HL-60 (cell line): ENCODE measurements at regions not wholly inside any gene's neighbourhood (a gene's known extent, or its start where the extent isn't known, plus 50 kb on each side); places are given as distances from the start of the nearest gene placed in this dataset.

ENCODE experiments used
- DNase-seq, 2 experiments: peaks; one replicate each; pipeline ENCODE4 v3.0.0-alpha.2; 2010 to 2020; ENCODE audit warnings: low read depth in 1 of 2, low spot score in 1 of 2
- H3K27ac ChIP-seq: fragments of 250-450 bp; sonication (Bioruptor Pico); replicated peaks from 2 replicates; pipeline ENCODE4 v1.5.1; 2020; ENCODE audit warnings: mild to moderate bottlenecking, moderate library complexity
- H3K27me3 ChIP-seq: fragments of 250-450 bp; sonication (Bioruptor Pico); 2 replicates; pipeline ENCODE4 v1.5.1; 2021; ENCODE audit warnings: mild to moderate bottlenecking, moderate library complexity; ENCODE audit not compliant: insufficient read depth, poor library complexity, severe bottlenecking
- H3K4me3 ChIP-seq: replicated peaks from 2 replicates; pipeline ENCODE4 v1.5.1; 2011; ENCODE audit warnings: mild to moderate bottlenecking, control low read depth, low read length; ENCODE audit not compliant: insufficient read depth
- GABPA ChIP-seq: IDR thresholded peaks from 2 replicates; pipeline ENCODE4 v1.6.1; 2012; ENCODE audit warnings: low read depth
- POLR2AphosphoS5 ChIP-seq: IDR thresholded peaks from 2 replicates; pipeline ENCODE4 v1.6.1; 2012; ENCODE audit warnings: low read depth
- SPI1 ChIP-seq: IDR thresholded peaks from 2 replicates; pipeline ENCODE4 v1.6.1; 2012; ENCODE audit warnings: low read depth, mild to moderate bottlenecking, borderline replicate concordance
- TF ChIP-seq, protein P1 (sequence below): IDR thresholded peaks from one replicate; pipeline ENCODE4 v1.5.1; 2011; ENCODE audit warnings: low read length, control low read depth, inconsistent platforms; ENCODE audit not compliant: insufficient read depth
- TF ChIP-seq, protein P2 (sequence below): IDR thresholded peaks from 2 replicates; pipeline ENCODE4 v1.6.1; 2012; ENCODE audit warnings: low read depth; ENCODE audit not compliant: insufficient replicate concordance

DNA sequence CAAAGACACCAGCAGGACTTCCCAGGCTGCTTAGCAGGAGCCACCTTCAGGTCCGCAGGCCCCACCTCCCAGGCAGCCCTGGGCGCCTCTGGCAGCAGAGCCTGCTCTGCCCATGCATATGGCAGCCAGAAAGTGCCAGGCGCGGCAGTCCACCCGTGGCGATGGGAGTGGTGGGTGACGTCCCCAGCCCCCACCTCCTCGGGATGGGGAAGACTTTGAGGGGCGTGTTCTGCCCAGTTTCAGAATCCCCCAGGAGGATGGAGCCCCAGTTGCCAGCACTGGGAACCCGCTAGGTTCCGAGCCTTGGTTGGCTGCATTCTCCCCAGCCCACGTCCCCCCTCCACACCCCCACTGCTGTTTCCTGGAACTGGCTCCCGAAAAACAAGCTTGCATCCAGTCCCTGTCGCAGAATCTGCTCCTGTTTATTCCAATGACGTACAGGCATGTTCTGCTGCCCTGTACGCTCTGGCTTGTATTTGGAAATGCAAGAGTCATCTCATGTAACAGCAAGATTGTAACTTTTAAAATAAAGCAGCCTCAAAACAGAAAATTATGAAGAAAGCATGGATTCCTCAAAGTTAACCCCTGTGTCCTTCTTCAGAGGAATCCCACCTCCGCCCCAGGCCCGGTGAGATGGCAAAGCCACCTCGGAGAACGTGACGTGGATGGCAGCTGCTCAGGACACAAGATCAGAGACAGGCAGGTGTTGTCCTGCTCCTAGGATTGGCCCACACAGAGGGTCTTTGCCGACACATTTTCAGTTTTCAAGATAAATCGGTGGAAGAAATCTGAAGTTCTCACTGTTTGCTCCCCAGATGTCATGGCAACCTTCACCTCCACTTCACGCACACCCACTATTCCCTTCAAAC, 87.8 kb upstream of the PPP2R2D start:
- DNase-seq = no peak
- H3K27ac ChIP-seq = no peak overlapping the region
- TF ChIP-seq POLR2AphosphoS5 = no peak
- TF ChIP-seq, protein P1, sequence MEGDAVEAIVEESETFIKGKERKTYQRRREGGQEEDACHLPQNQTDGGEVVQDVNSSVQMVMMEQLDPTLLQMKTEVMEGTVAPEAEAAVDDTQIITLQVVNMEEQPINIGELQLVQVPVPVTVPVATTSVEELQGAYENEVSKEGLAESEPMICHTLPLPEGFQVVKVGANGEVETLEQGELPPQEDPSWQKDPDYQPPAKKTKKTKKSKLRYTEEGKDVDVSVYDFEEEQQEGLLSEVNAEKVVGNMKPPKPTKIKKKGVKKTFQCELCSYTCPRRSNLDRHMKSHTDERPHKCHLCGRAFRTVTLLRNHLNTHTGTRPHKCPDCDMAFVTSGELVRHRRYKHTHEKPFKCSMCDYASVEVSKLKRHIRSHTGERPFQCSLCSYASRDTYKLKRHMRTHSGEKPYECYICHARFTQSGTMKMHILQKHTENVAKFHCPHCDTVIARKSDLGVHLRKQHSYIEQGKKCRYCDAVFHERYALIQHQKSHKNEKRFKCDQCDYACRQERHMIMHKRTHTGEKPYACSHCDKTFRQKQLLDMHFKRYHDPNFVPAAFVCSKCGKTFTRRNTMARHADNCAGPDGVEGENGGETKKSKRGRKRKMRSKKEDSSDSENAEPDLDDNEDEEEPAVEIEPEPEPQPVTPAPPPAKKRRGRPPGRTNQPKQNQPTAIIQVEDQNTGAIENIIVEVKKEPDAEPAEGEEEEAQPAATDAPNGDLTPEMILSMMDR = no peak
- no peak for TF ChIP-seq SPI1
- TF ChIP-seq, protein P2, sequence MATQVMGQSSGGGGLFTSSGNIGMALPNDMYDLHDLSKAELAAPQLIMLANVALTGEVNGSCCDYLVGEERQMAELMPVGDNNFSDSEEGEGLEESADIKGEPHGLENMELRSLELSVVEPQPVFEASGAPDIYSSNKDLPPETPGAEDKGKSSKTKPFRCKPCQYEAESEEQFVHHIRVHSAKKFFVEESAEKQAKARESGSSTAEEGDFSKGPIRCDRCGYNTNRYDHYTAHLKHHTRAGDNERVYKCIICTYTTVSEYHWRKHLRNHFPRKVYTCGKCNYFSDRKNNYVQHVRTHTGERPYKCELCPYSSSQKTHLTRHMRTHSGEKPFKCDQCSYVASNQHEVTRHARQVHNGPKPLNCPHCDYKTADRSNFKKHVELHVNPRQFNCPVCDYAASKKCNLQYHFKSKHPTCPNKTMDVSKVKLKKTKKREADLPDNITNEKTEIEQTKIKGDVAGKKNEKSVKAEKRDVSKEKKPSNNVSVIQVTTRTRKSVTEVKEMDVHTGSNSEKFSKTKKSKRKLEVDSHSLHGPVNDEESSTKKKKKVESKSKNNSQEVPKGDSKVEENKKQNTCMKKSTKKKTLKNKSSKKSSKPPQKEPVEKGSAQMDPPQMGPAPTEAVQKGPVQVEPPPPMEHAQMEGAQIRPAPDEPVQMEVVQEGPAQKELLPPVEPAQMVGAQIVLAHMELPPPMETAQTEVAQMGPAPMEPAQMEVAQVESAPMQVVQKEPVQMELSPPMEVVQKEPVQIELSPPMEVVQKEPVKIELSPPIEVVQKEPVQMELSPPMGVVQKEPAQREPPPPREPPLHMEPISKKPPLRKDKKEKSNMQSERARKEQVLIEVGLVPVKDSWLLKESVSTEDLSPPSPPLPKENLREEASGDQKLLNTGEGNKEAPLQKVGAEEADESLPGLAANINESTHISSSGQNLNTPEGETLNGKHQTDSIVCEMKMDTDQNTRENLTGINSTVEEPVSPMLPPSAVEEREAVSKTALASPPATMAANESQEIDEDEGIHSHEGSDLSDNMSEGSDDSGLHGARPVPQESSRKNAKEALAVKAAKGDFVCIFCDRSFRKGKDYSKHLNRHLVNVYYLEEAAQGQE = no peak
- no peak for TF ChIP-seq GABPA
- no peak overlapping the region for H3K4me3 ChIP-seq
- no peaks in the 10 kb centered on the region for H3K27me3 ChIP-seq

DNA sequence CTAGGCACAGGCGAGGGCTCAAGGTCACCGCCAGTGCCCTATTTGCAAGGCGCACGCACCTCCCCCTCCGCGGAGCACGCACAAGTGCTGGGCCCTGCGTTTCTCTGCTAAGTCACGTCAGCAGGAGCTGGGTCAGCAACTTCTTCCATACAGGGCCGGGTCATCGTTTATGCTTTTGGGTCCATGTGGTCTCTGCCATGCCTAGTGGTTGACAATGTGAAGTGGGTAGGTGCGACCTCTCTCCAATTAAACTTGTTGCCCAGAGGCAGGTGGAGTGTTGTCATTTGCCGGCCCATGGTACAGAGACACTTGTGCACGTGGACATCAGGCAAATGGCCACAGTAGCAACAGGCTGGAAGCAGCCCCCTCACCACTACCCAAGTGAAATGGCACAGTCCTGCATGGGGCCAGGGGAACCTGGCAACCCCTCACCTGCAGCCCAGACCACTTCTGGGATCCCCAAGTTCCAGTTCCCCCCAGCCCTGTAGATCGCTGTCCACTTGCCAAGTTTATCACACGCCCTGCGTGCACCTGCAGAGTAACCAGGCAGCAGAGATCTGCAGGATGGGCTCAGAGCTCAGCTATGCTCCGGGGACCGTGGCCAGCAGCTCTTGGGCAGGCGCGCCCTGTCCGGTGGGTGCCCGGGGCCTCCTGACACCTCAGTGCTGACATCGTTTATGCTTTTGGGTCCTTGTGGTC, 86.1 kb upstream of the PPP2R2D start:
- no peak overlapping the region for H3K27ac ChIP-seq
- H3K27me3 ChIP-seq = no peaks in the 10 kb centered on the region
- no peak overlapping the region for H3K4me3 ChIP-seq
- no peak for DNase-seq
- TF ChIP-seq GABPA (no peak), POLR2AphosphoS5 (no peak), SPI1 (no peak)
- TF ChIP-seq, protein P2 = no peak
- TF ChIP-seq, protein P1 = no peak

DNA sequence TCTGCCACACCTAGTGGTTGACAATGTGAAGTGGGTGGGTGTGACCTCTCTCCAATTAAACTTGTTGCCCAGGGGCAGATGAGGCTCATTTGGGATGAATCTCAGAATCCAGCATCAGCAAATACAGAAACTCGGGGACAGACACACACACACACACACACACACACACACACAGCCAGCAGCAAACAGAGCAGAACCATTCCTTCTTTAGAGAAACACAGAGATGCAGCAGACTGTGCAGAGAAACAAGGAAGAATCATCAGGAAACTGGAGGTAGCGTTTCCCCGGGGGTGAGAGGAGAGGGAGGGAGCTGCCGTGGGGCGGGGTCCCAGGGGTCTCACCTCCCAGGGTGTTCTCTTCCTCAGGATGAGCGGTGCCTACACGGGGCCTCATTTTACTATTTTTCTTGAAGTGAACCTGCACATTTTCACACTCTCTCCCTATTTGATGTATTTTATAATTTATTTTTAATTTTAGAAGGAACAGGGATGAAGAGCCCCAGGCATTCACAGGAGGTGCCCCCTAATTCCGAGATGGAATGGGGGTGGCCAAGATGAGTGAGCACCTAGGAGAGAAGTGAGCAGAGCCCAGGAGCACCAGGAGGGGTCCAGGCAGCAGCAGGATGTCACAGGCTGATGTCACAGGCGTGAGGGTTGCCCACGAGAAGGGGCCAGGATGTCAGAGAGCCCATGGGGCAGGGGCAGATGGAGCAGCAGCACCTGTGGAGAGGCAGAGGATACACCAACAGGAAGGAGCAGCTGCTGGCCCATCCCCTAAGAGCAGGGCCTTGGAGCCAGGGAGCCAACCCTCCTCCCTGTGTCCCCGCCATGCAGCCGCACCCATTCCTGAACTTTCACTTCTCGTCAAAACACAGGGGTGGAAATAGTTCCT, 85.3 kb upstream of the PPP2R2D start:
- Histone ChIP-seq H3K27ac (no peak overlapping the region), H3K27me3 (no peaks in the 10 kb centered on the region), H3K4me3 (no peak overlapping the region)
- no peak for DNase-seq
- TF ChIP-seq, protein P1 = no peak
- TF ChIP-seq, protein P2 = no peak
- no peak for TF ChIP-seq SPI1
- TF ChIP-seq POLR2AphosphoS5 = no peak
- no peak for TF ChIP-seq GABPA
